Neutrophil (primary cell): ENCODE measurements at regions not wholly inside any gene's neighbourhood (a gene's known extent, or its start where the extent isn't known, plus 50 kb on each side); places are given as distances from the start of the nearest gene placed in this dataset.

ENCODE experiments used
- H3K27ac ChIP-seq: fragments of 200-600 bp; sonication (generic); 2 replicates; pipeline ENCODE4 v1.5.1; 2016; ENCODE audit warnings: mild to moderate bottlenecking, moderate library complexity
- H3K27me3 ChIP-seq: fragments of 200-600 bp; sonication (generic); 2 replicates; pipeline ENCODE4 v1.6.0; 2016; ENCODE audit warnings: mild to moderate bottlenecking
- H3K36me3 ChIP-seq: fragments of 200-600 bp; sonication (generic); 2 replicates; pipeline ENCODE4 v1.5.1; 2017
- H3K4me1 ChIP-seq, 2 experiments: fragments of 200-600 bp in 1 of 2; sonication (generic) in 1 of 2; 1 replicate in 1 of 2; 2 replicates in 1 of 2; pipeline versions ENCODE4 v1.5.1 to v1.6.1; 2013 to 2016; ENCODE audit warnings: low read depth in 1 of 2, low read length in 1 of 2, mild to moderate bottlenecking in 1 of 2, moderate library complexity in 1 of 2; ENCODE audit not compliant: control insufficient read depth in 1 of 2, insufficient read depth in 1 of 2
- H3K4me3 ChIP-seq, 2 experiments: fragments of 200-600 bp in 1 of 2; sonication (generic) in 1 of 2; 1 replicate in 1 of 2; 2 replicates in 1 of 2; pipeline ENCODE4 v1.5.1; 2013 to 2016; ENCODE audit warnings: low read depth in 1 of 2, low read length in 1 of 2, mild to moderate bottlenecking in 1 of 2, moderate library complexity in 1 of 2
- H3K9me3 ChIP-seq: fragments of 200-600 bp; sonication (generic); 2 replicates; pipeline ENCODE4 v1.5.1; 2016
- CTCF ChIP-seq: fragments of 200-600 bp; sonication (generic); IDR thresholded peaks from 2 replicates; pipeline ENCODE4 v1.5.1; 2016; ENCODE audit warnings: antibody characterized with exemption

- Histone ChIP-seq H3K4me1 (no peaks in the 10 kb centered on the region), H3K4me3 (no peak overlapping the region), H3K36me3 (no peaks in the 10 kb centered on the region), H3K27me3 (peaks cover 11% of the 10 kb centered on the region), H3K9me3 (no peaks in the 10 kb centered on the region), H3K27ac (no peak overlapping the region)
- no peak for TF ChIP-seq CTCF
Observed at GRCh38 chr1:201670517-201670916, 131.6 kb downstream of the NAV1 start.

DNA sequence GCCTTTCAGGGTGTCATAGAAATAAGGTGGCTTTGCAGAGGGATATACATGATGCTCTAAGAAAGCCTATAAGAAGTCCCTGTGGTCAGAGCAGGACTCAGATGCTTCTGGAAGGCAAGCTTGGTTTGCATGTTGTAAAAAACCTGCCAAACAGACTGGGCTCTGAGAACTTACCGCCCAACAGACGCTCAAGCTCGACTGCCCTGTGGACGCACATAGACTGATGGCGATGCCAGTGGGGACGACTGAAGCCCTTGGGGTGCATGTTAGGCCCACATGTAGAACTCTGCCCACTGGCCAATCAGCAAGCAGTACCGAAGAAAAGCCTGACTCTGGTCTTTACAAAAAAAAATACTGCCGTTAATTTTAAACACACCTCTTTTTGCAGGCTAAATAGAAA is 133.8 kb downstream of the NAV1 start:
- H3K4me1 ChIP-seq: no peaks in the 10 kb centered on the region
- H3K27me3 ChIP-seq: peaks cover 11% of the 10 kb centered on the region
- no peaks in the 10 kb centered on the region for H3K36me3 ChIP-seq
- H3K27ac ChIP-seq: no peak overlapping the region
- H3K4me3 ChIP-seq: no peak overlapping the region
- TF ChIP-seq CTCF: no peak
- no peaks in the 10 kb centered on the region for H3K9me3 ChIP-seq

- Histone ChIP-seq H3K9me3 (no peaks in the 10 kb centered on the region), H3K27ac (no peak overlapping the region), H3K27me3 (peaks cover 11% of the 10 kb centered on the region), H3K36me3 (no peaks in the 10 kb centered on the region), H3K4me1 (no peaks in the 10 kb centered on the region), H3K4me3 (no peak overlapping the region)
- TF ChIP-seq CTCF: no peak
Observed at GRCh38 chr1:201673093-201673492, 134.2 kb downstream of the NAV1 start.

DNA sequence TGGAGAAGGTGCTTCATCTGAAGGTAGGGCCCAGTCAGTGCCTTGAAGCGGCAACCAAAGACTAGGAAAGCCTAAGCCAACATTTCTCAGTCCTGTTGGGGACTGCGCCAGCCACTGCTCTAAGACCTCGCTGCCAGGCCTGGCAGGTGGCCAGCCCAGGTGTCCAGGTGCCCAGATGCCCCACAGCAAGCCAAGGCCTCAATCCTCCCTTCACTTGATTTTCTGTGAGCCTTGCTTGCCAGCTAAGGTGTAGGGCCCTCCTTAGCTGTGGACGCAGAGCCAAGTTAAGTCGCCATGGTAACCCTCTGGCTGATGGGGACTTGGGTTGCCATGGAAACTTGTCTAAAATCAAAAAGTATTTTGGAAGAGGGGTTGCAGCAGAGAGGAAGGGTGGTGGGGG is 135.0 kb downstream of the NAV1 start:
- H3K27me3 ChIP-seq: peaks cover 11% of the 10 kb centered on the region
- H3K9me3 ChIP-seq: no peaks in the 10 kb centered on the region
- H3K36me3 ChIP-seq: no peaks in the 10 kb centered on the region
- no peak overlapping the region for H3K4me3 ChIP-seq
- H3K27ac ChIP-seq: no peak overlapping the region
- H3K4me1 ChIP-seq: no peaks in the 10 kb centered on the region
- TF ChIP-seq CTCF: no peak

- TF ChIP-seq CTCF: no peak
- peaks cover 11% of the 10 kb centered on the region for H3K27me3 ChIP-seq
- no peaks in the 10 kb centered on the region for H3K36me3 ChIP-seq
- H3K4me3 ChIP-seq: no peak overlapping the region
- H3K27ac ChIP-seq: no peak overlapping the region
- H3K9me3 ChIP-seq: no peaks in the 10 kb centered on the region
- no peaks in the 10 kb centered on the region for H3K4me1 ChIP-seq
Observed at GRCh38 chr1:201675143-201675542, 136.2 kb downstream of the NAV1 start.

DNA sequence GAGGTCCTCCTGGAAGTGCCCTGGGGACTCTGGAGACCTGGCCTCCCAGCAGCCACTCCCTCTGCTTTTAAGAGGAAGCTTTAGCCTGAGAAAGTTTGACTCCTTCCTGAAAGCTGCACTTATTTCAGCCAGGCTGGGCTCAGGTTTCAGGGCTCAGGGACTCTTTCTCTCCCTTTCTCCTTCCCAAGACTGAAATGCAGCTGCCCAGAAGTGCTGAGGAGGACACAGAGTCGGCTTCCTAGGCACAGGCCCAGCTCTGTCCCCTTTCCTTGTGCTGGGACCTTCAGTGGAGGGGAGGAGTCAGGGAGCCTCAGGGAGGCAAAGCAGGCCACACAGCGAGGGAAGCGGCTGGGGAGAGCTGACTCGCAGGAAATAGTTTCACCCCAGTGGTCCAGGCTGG is 137.3 kb downstream of the NAV1 start:
- H3K27ac ChIP-seq: no peak overlapping the region
- H3K4me3 ChIP-seq: no peak overlapping the region
- no peak for TF ChIP-seq CTCF
- no peaks in the 10 kb centered on the region for H3K4me1 ChIP-seq
- peaks cover 11% of the 10 kb centered on the region for H3K27me3 ChIP-seq
- no peaks in the 10 kb centered on the region for H3K36me3 ChIP-seq
- H3K9me3 ChIP-seq: no peaks in the 10 kb centered on the region
